Breast epithelium (tissue), 3 donors: ENCODE measurements at regions not wholly inside any gene's neighbourhood (a gene's known extent, or its start where the extent isn't known, plus 50 kb on each side); places are given as distances from the start of the nearest gene placed in this dataset.
"Not testable (repeated sequence)": the region's sequence is repeated elsewhere in the genome, so short reads cannot be mapped to it uniquely, and the experiment has no call there.

Source experiments
- POLR2A ChIP-seq: fragments of 450-650 bp; IDR thresholded peaks from one replicate; pipeline ENCODE4 v1.6.1; 2016; ENCODE audit warnings: antibody characterized with exemption, mild to moderate bottlenecking, moderate library complexity
- POLR2AphosphoS5 ChIP-seq, 3 donors: sonication (generic); formaldehyde crosslinking; IDR thresholded peaks; one replicate each; pipeline ENCODE4 v1.6.1; 2017; ENCODE audit warnings: antibody characterized with exemption in 3 of 3
- TF ChIP-seq, protein P1 (sequence below), 3 donors: fragments of 450-650 bp; IDR thresholded peaks; one replicate each; pipeline ENCODE4 v1.5.1; 2016 to 2017; ENCODE audit warnings: antibody characterized with exemption in 3 of 3, mild to moderate bottlenecking in 3 of 3, moderate library complexity in 3 of 3

DNA sequence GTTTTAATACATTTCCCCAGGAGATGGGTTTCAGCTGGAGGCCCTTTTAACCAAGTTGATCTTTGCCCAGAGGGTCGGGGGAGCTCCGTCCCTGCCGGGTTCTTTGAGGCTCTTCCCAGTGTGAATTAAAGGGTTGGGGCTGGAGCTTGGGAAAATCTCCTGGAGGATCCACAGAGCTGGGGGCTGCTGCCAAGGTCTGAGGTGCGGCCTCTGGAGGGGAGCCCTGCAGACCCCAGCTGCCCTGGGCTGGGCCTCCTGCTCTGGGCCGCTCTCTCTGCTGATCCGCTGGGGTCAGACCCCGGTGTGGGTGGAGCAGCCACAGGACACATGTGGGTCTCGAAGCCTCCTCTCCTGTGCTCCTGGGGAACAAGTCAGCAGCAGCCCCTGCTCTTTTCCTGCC, 51.4 kb upstream of the SFSWAP start:
- TF ChIP-seq, protein P1, sequence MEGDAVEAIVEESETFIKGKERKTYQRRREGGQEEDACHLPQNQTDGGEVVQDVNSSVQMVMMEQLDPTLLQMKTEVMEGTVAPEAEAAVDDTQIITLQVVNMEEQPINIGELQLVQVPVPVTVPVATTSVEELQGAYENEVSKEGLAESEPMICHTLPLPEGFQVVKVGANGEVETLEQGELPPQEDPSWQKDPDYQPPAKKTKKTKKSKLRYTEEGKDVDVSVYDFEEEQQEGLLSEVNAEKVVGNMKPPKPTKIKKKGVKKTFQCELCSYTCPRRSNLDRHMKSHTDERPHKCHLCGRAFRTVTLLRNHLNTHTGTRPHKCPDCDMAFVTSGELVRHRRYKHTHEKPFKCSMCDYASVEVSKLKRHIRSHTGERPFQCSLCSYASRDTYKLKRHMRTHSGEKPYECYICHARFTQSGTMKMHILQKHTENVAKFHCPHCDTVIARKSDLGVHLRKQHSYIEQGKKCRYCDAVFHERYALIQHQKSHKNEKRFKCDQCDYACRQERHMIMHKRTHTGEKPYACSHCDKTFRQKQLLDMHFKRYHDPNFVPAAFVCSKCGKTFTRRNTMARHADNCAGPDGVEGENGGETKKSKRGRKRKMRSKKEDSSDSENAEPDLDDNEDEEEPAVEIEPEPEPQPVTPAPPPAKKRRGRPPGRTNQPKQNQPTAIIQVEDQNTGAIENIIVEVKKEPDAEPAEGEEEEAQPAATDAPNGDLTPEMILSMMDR (IDR thresholded peaks at IDR 0.05), result not testable (repeated sequence)
- not testable (repeated sequence) for TF ChIP-seq POLR2AphosphoS5 (IDR thresholded peaks at IDR 0.05); POLR2A
